Ectodermal cell (in vitro differentiated cells): ENCODE measurements at regions not wholly inside any gene's neighbourhood (a gene's known extent, or its start where the extent isn't known, plus 50 kb on each side); places are given as distances from the start of the nearest gene placed in this dataset.

ENCODE experiments used
- H3K27ac ChIP-seq: 2 replicates; pipeline ENCODE4 v1.7.0; 2013; ENCODE audit warnings: mild to moderate bottlenecking, low read depth, low read length; ENCODE audit not compliant: insufficient read depth, poor library complexity, severe bottlenecking
- H3K27me3 ChIP-seq: 2 replicates; pipeline ENCODE4 v1.7.0; 2013; ENCODE audit warnings: mild to moderate bottlenecking, low read length; ENCODE audit not compliant: insufficient read depth, control insufficient read depth, poor library complexity, severe bottlenecking
- H3K36me3 ChIP-seq: one replicate; pipeline ENCODE4 v1.7.0; 2013; ENCODE audit warnings: low read length; ENCODE audit not compliant: control insufficient read depth, insufficient read depth
- H3K4me1 ChIP-seq: one replicate; pipeline ENCODE4 v1.7.0; 2013; ENCODE audit warnings: low read length; ENCODE audit not compliant: control insufficient read depth, insufficient read depth
- H3K4me3 ChIP-seq: 2 replicates; pipeline ENCODE4 v1.7.0; 2013; ENCODE audit warnings: low read depth, low read length, control low read depth; ENCODE audit not compliant: insufficient read depth
- H3K9me3 ChIP-seq: 2 replicates; pipeline ENCODE4 v1.7.0; 2013; ENCODE audit warnings: mild to moderate bottlenecking, low read length, moderate library complexity; ENCODE audit not compliant: control insufficient read depth
- WGBS, 2 experiments: methylation state at CpG; one replicate each; pipeline ENCODE4 v1.1.7; 2013; ENCODE audit warnings: missing lambda C conversion rate in 2 of 2; 5-methylcytosine and 5-hydroxymethylcytosine counted together

GRCh38 chr9:121599872-121600585, 51.4 kb upstream of the DAB2IP start:
- Histone ChIP-seq H3K4me1 (peaks cover 12% of the 10 kb centered on the region), H3K27ac (no peak overlapping the region), H3K36me3 (no peaks in the 10 kb centered on the region), H3K4me3 (peak overlapping the region; percentile 75), H3K9me3 (peaks cover 5% of the 10 kb centered on the region), H3K27me3 (peaks cover 17% of the 10 kb centered on the region)
- WGBS, 2 experiments, result 5% methylated on average over 25 of the region's 25 CpGs

DNA sequence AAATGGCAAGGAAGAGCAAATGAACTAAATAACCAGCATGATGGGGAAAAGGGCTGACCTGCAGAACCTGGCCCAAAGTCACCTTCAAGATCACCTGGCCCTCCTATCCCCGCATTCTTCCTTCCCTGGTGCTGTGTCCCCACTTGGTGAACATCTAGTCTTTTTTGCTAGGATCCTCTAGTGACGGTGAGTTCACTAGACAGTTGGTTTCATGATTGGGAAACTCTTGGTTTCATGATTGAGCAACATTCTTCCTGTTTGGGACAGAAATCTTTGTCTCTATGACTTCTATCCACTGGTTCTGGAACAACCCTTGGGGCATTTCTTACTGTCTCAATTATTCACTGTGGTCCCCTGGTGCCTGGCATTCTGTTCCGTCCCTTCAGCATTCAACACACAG, 50.2 kb upstream of the DAB2IP start:
- Histone ChIP-seq H3K36me3 (no peaks in the 10 kb centered on the region), H3K27me3 (peaks cover 17% of the 10 kb centered on the region), H3K9me3 (peaks cover 5% of the 10 kb centered on the region), H3K27ac (no peak overlapping the region), H3K4me1 (peaks cover 12% of the 10 kb centered on the region), H3K4me3 (no peak overlapping the region)
- WGBS, 2 experiments, result 75 to 95% methylated on average over 2 to 3 of the region's 3 CpGs
